ENCODE measurements at regions not wholly inside any gene's neighbourhood (a gene's known extent, or its start where the extent isn't known, plus 50 kb on each side); places are given as distances from the start of the nearest gene placed in this dataset.

GRCh38 chr20:17794400-17794799, 94.6 kb downstream of the BANF2 start:
- TF ChIP-seq, protein P1, sequence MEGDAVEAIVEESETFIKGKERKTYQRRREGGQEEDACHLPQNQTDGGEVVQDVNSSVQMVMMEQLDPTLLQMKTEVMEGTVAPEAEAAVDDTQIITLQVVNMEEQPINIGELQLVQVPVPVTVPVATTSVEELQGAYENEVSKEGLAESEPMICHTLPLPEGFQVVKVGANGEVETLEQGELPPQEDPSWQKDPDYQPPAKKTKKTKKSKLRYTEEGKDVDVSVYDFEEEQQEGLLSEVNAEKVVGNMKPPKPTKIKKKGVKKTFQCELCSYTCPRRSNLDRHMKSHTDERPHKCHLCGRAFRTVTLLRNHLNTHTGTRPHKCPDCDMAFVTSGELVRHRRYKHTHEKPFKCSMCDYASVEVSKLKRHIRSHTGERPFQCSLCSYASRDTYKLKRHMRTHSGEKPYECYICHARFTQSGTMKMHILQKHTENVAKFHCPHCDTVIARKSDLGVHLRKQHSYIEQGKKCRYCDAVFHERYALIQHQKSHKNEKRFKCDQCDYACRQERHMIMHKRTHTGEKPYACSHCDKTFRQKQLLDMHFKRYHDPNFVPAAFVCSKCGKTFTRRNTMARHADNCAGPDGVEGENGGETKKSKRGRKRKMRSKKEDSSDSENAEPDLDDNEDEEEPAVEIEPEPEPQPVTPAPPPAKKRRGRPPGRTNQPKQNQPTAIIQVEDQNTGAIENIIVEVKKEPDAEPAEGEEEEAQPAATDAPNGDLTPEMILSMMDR (IDR thresholded peaks at IDR 0.05), result no peak
- no peak for TF ChIP-seq POLR2A (IDR thresholded peaks at IDR 0.05)
